Immature natural killer cell (primary cell): ENCODE measurements at regions not wholly inside any gene's neighbourhood (a gene's known extent, or its start where the extent isn't known, plus 50 kb on each side); places are given as distances from the start of the nearest gene placed in this dataset.
A peak's percentile ranks its signal among the peaks of the same experiment; 100 is the strongest.
"Not testable (repeated sequence)": the region's sequence is repeated elsewhere in the genome, so short reads cannot be mapped to it uniquely, and the experiment has no call there.

Experiments
- DNase-seq, 3 donors: peaks; one replicate each; pipeline ENCODE4 v3.0.0; 2022; ENCODE audit warnings: mixed read lengths in 1 of 3
- H3K27ac Mint-ChIP-seq, 6 donors: one replicate each; pipeline ENCODE4 v1.8.0; 2020; ENCODE audit warnings: mixed read lengths in 6 of 6, mild to moderate bottlenecking in 5 of 6, inconsistent platforms in 4 of 6, moderate library complexity in 3 of 6
- H3K27me3 Mint-ChIP-seq, 3 donors: one replicate each; pipeline ENCODE4 v1.8.0; 2020 to 2021; ENCODE audit warnings: low read depth in 3 of 3, mild to moderate bottlenecking in 3 of 3, mixed read lengths in 3 of 3, moderate library complexity in 3 of 3, inconsistent platforms in 1 of 3
- H3K36me3 Mint-ChIP-seq, 3 donors: one replicate each; pipeline ENCODE4 v1.8.0; 2020; ENCODE audit warnings: mixed read lengths in 3 of 3, inconsistent platforms in 2 of 3, mild to moderate bottlenecking in 2 of 3
- H3K4me1 Mint-ChIP-seq, 2 donors: one replicate each; pipeline ENCODE4 v1.8.0; 2020; ENCODE audit warnings: inconsistent platforms in 2 of 2, mild to moderate bottlenecking in 2 of 2, mixed read lengths in 2 of 2, moderate library complexity in 1 of 2
- H3K4me3 Mint-ChIP-seq, 5 donors: one replicate each; pipeline ENCODE4 v1.8.0; 2020; ENCODE audit warnings: mild to moderate bottlenecking in 5 of 5, mixed read lengths in 5 of 5, inconsistent platforms in 3 of 5, moderate library complexity in 3 of 5
- H3K9me3 Mint-ChIP-seq, 6 donors: one replicate each; pipeline ENCODE4 v1.8.0; 2020; ENCODE audit warnings: mild to moderate bottlenecking in 6 of 6, mixed read lengths in 6 of 6, inconsistent platforms in 4 of 6, moderate library complexity in 3 of 6

- Mint-ChIP-seq H3K4me1 (peaks cover 3 to 6% of the 10 kb centered on the region in 2 donors), H3K27me3 (peaks cover 0 to 4% (median 3%) of the 10 kb centered on the region in 3 donors), H3K9me3 (peaks cover 0 to 1% (median 0%) of the 10 kb centered on the region in 6 donors), H3K36me3 (no peaks in the 10 kb centered on the region), H3K4me3 (no peak overlapping the region), H3K27ac (no peak overlapping the region)
- DNase-seq, result no peak
These were observed 239.2 kb upstream of the SLITRK1 start for GRCh38 chr13:84121456-84121855.

GRCh38 chr13:84118839-84119409 is 236.7 kb upstream of the SLITRK1 start:
- Mint-ChIP-seq H3K27ac (no peak overlapping the region), H3K4me1 (no peaks in the 10 kb centered on the region), H3K27me3 (peaks cover 0 to 4% (median 3%) of the 10 kb centered on the region in 3 donors), H3K4me3 (no peak overlapping the region), H3K36me3 (peaks cover 0 to 4% (median 0%) of the 10 kb centered on the region in 3 donors), H3K9me3 (peaks cover 0 to 1% (median 0%) of the 10 kb centered on the region in 6 donors)
- DNase-seq, result no peak

- H3K27me3 Mint-ChIP-seq, result peaks cover 0 to 4% (median 2%) of the 10 kb centered on the region in 3 donors
These were observed 216.0 kb upstream of the SLITRK1 start for GRCh38 chr13:84098273-84098672.

GRCh38 chr13:84097148-84097547 is 214.9 kb upstream of the SLITRK1 start:
- DNase-seq, result no peak
- Mint-ChIP-seq H3K36me3 (peaks cover 0 to 3% (median 0%) of the 10 kb centered on the region in 3 donors), H3K4me1 (peaks cover 10 to 14% of the 10 kb centered on the region in 2 donors), H3K4me3 (no peak overlapping the region), H3K27me3 (peaks cover 0 to 4% (median 3%) of the 10 kb centered on the region in 3 donors), H3K27ac (no peak overlapping the region), H3K9me3 (peaks cover 0 to 2% (median 0%) of the 10 kb centered on the region in 6 donors)

More at GRCh38 chr13:84098273-84098672, 216.0 kb upstream of the SLITRK1 start:
- DNase-seq, result peak in 2 of 3 donors; percentile 7 to 18
- Mint-ChIP-seq H3K9me3 (peaks cover 0 to 2% (median 0%) of the 10 kb centered on the region in 6 donors), H3K27ac (peak overlapping the region in 1 of 6 donors; percentile 68), H3K4me3 (peak overlapping the region in 2 of 5 donors; percentile 15 to 31), H3K4me1 (peaks cover 10 to 14% of the 10 kb centered on the region in 2 donors), H3K36me3 (peaks cover 0 to 6% (median 0%) of the 10 kb centered on the region in 3 donors)

GRCh38 chr13:84096216-84096615 is 213.9 kb upstream of the SLITRK1 start:
- Mint-ChIP-seq H3K27me3 (peaks cover 0 to 4% (median 4%) of the 10 kb centered on the region in 3 donors), H3K36me3 (peaks cover 0 to 3% (median 0%) of the 10 kb centered on the region in 3 donors), H3K9me3 (peaks cover 0 to 2% (median 0%) of the 10 kb centered on the region in 6 donors)

GRCh38 chr13:84088996-84089395 is 206.7 kb upstream of the SLITRK1 start:
- peaks cover 0 to 2% (median 0%) of the 10 kb centered on the region in 3 donors for H3K27me3 Mint-ChIP-seq
- H3K9me3 Mint-ChIP-seq, result no peaks in the 10 kb centered on the region
- H3K27ac Mint-ChIP-seq, result no peak overlapping the region
- H3K4me1 Mint-ChIP-seq, result peaks cover 2 to 8% of the 10 kb centered on the region in 2 donors
- no peak overlapping the region for H3K4me3 Mint-ChIP-seq
- H3K36me3 Mint-ChIP-seq, result no peaks in the 10 kb centered on the region
- DNase-seq, result no peak

More at GRCh38 chr13:84096216-84096615, 213.9 kb upstream of the SLITRK1 start:
- peaks cover 10 to 14% of the 10 kb centered on the region in 2 donors for H3K4me1 Mint-ChIP-seq
- H3K4me3 Mint-ChIP-seq, result no peak overlapping the region
- H3K27ac Mint-ChIP-seq, result no peak overlapping the region
- no peak for DNase-seq

GRCh38 chr13:84086847-84087162 is 204.5 kb upstream of the SLITRK1 start:
- DNase-seq, result no peak
- Mint-ChIP-seq H3K4me1 (peaks cover 2 to 8% of the 10 kb centered on the region in 2 donors), H3K9me3 (no peaks in the 10 kb centered on the region), H3K36me3 (no peaks in the 10 kb centered on the region), H3K27me3 (no peaks in the 10 kb centered on the region), H3K27ac (no peak overlapping the region), H3K4me3 (peak overlapping the region in 3 of 5 donors; percentile 40 to 56 (median 47))

GRCh38 chr13:84086098-84086846 is 204.0 kb upstream of the SLITRK1 start:
- H3K27ac Mint-ChIP-seq, H3K27me3 Mint-ChIP-seq, H3K36me3 Mint-ChIP-seq, H3K9me3 Mint-ChIP-seq, H3K4me1 Mint-ChIP-seq, DNase-seq: not testable (repeated sequence)
- peak overlapping the region in 3 of 5 donors; percentile 40 to 56 (median 47) for H3K4me3 Mint-ChIP-seq

- DNase-seq, result no peak
- H3K9me3 Mint-ChIP-seq, result no peaks in the 10 kb centered on the region
- no peak overlapping the region for H3K27ac Mint-ChIP-seq
- no peaks in the 10 kb centered on the region for H3K36me3 Mint-ChIP-seq
- H3K27me3 Mint-ChIP-seq, result peaks cover 0 to 2% (median 0%) of the 10 kb centered on the region in 3 donors
- H3K4me3 Mint-ChIP-seq, result no peak overlapping the region
- H3K4me1 Mint-ChIP-seq, result no peaks in the 10 kb centered on the region
These were observed 200.2 kb upstream of the SLITRK1 start for GRCh38 chr13:84082462-84082861.

- peaks cover 0 to 3% (median 0%) of the 10 kb centered on the region in 3 donors for H3K27me3 Mint-ChIP-seq
- H3K36me3 Mint-ChIP-seq, result no peaks in the 10 kb centered on the region
- H3K4me1 Mint-ChIP-seq, result no peaks in the 10 kb centered on the region
- DNase-seq, result no peak
- no peak overlapping the region for H3K27ac Mint-ChIP-seq
- H3K4me3 Mint-ChIP-seq, result no peak overlapping the region
- H3K9me3 Mint-ChIP-seq, result no peaks in the 10 kb centered on the region
These were observed 198.7 kb upstream of the SLITRK1 start for GRCh38 chr13:84080748-84081530.

- Mint-ChIP-seq H3K4me3 (no peak overlapping the region), H3K9me3 (no peaks in the 10 kb centered on the region)
These were observed 195.0 kb upstream of the SLITRK1 start for GRCh38 chr13:84077271-84077670.

GRCh38 chr13:84076280-84076679 is 194.0 kb upstream of the SLITRK1 start:
- Mint-ChIP-seq H3K4me3 (no peak overlapping the region), H3K36me3 (no peaks in the 10 kb centered on the region), H3K27me3 (peaks cover 0 to 3% (median 0%) of the 10 kb centered on the region in 3 donors), H3K4me1 (no peaks in the 10 kb centered on the region), H3K27ac (no peak overlapping the region), H3K9me3 (no peaks in the 10 kb centered on the region)
- DNase-seq, result no peak

More at GRCh38 chr13:84077271-84077670, 195.0 kb upstream of the SLITRK1 start:
- peaks cover 0 to 3% (median 0%) of the 10 kb centered on the region in 3 donors for H3K27me3 Mint-ChIP-seq
- H3K36me3 Mint-ChIP-seq, result no peaks in the 10 kb centered on the region
- DNase-seq, result no peak
- H3K4me1 Mint-ChIP-seq, result no peaks in the 10 kb centered on the region
- no peak overlapping the region for H3K27ac Mint-ChIP-seq

- no peak for DNase-seq
- peaks cover 0 to 8% (median 0%) of the 10 kb centered on the region in 3 donors for H3K36me3 Mint-ChIP-seq
- peaks cover 1 to 3% (median 2%) of the 10 kb centered on the region in 3 donors for H3K27me3 Mint-ChIP-seq
- no peaks in the 10 kb centered on the region for H3K9me3 Mint-ChIP-seq
- no peak overlapping the region for H3K4me3 Mint-ChIP-seq
- no peaks in the 10 kb centered on the region for H3K4me1 Mint-ChIP-seq
- H3K27ac Mint-ChIP-seq, result no peak overlapping the region
These were observed 168.3 kb upstream of the SLITRK1 start for GRCh38 chr13:84050536-84050935.
